ENCODE measurements at regions not wholly inside any gene's neighbourhood (a gene's known extent, or its start where the extent isn't known, plus 50 kb on each side); places are given as distances from the start of the nearest gene placed in this dataset.

DNA sequence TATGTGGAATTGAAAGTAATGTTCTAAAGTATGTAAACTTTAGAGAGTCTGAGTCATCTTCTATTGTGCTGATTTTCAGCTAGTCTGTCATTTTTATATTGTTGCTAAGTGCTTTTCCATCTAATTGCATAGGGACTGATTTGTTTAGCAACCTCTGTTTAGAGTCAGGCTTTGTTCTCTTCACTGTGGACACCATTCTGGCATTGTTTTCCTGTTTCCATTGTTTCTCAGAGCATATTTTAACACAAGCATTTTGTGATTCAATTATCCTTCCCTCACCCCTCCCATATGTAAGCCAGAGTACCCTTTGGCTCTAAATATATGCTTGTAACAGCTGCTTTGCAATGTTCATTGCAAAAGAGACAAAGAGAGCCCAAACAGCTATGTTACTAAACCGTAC, 748.4 kb upstream of the PHF14 start:
- no peak for DNase-seq
- TF ChIP-seq POLR2A (IDR thresholded peaks at IDR 0.05; ENCODE audit: low read length) (no peak), GATA1 (IDR thresholded peaks at IDR 0.05; ENCODE audit: low read depth, low read length) (no peak)

DNA sequence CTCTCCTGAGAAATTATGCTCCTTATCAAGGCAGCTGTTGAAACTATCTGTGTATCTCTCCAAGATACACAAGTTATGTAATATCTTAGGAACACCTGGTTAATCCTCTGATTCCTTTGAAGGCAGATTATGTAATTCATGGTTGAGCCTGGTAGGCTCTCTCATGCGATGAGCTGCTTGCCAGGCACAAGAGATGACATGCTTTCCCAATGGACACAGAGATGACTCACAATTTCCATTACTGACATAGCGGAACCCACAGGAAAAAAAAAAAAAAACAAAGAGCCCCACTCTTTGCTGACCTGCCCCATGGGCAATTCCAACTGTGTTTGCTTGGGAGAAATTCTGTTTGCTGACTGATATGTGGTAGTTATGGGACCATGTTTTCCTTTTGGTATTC, 736.4 kb upstream of the PHF14 start:
- TF ChIP-seq POLR2A (IDR thresholded peaks at IDR 0.05; ENCODE audit: low read length) (no peak), GATA1 (IDR thresholded peaks at IDR 0.05; ENCODE audit: low read depth, low read length) (no peak)
- no peak for DNase-seq

DNA sequence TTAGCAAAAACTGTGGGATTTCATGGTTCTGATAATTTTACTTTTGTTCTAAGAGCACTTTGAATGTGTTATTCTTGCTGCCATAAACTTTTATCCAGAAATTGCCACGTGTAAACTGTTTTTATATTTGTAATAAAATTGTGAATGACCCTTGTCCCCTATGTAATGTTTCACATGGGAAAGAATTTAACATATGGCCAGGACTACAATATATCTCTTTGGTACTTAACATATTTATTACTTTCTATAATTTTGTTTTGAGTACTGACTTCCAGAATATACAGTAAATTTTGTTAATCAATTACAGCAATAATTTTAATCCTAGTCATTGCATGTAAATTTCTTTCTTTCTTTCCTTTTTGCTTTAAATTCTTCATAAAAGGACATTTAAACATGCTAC, 735.0 kb upstream of the PHF14 start:
- no peak for DNase-seq
- TF ChIP-seq POLR2A (IDR thresholded peaks at IDR 0.05; ENCODE audit: low read length) = no peak
- TF ChIP-seq GATA1 (IDR thresholded peaks at IDR 0.05; ENCODE audit: low read depth, low read length) = no peak

DNA sequence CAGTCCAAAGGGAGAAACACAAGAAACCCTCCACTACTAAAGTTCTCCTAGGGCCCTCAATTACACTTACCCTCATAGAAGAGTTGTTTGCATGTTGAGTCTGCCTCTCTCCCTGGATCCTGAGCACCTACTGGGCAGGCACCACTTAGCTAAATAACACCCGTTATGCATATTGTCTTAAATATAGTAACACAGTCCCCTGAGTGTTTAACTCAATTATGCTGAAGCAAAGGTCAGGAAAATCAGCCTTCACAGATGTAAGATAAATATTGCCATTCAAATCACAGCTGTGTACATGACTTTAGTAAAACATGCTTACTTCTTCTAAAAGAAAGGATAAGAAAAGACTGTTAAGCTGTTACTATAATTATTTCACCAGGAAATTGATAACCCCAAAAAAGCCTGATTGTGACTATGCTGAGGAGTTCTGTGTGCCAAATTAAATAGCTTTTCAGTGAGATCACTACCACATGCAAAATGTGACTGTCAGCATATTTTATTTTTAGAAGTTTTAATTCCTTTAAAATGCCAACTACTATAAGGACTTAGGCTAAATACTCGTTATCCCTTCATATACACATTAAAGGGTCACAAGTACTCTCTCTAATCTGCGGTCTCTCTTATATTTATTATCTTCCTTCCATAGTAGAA, 733.9 kb upstream of the PHF14 start:
- DNase-seq = no peak

DNA sequence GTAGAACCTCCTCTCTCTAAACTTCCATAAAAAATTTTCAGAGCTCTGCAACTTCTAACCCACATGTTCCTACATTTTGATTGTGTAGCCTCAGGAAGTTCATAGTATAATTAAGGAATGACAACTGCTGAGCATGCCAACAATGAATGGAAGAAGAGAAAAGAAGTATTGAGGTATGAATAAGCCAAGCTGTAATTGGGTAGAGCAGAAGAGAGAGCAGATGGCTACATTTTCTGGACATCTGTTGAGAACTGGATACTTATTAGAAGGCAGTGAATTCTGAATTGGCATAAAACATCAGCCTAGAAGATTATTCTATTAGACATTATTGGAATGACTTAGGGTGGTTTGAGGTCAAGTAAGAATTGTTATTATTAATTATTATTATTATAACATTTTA, 728.3 kb upstream of the PHF14 start:
- no peak for DNase-seq
- TF ChIP-seq POLR2A (IDR thresholded peaks at IDR 0.05; ENCODE audit: low read length) = no peak
- no peak for TF ChIP-seq GATA1 (IDR thresholded peaks at IDR 0.05; ENCODE audit: low read depth, low read length)

More for the DNA sequence above, 733.9 kb upstream of the PHF14 start:
- no peak for TF ChIP-seq POLR2A (IDR thresholded peaks at IDR 0.05; ENCODE audit: low read length)
- no peak for TF ChIP-seq GATA1 (IDR thresholded peaks at IDR 0.05; ENCODE audit: low read depth, low read length)

DNA sequence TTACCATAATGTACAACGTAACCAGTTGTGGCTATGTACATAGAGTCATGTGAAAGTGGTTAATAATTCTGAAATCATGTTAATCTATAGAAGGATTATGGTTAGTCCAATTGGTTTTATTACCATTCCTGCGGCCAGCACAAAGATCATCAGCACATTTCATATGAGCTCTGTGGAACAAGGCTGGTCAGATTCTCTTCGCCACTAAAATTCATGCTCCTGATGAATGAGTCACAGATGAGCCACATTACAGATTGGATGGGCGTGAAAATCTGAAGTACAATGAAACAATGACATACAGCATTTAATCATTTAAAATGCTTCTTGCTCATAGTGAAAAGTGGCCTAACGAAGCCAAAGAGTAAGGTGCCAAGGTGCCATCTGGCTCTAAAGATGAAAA, 716.2 kb upstream of the PHF14 start:
- DNase-seq = no peak

DNA sequence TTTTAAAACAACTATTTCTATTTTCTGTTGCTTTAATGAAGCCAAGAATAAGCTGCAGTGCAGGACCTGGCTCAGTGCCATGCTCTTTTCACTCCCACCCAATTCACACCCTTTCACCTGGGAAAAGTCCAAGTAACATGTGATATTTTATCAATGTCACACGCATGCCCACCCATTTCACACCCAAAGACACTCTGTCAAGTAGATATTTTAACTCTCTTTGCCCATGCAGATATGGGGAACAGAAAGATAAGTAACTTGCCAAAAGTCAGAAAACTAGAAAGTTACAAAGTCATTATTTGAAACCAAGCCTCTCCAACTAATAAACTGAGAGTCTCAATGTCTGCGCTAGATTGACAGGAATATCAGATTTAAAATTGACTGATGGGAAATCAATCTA, 706.7 kb upstream of the PHF14 start:
- peak; percentile 55 to 73 for DNase-seq
- TF ChIP-seq POLR2A (IDR thresholded peaks at IDR 0.05; ENCODE audit: low read length) (no peak), GATA1 (IDR thresholded peaks at IDR 0.05; ENCODE audit: low read depth, low read length) (no peak)

More for the DNA sequence above, 716.2 kb upstream of the PHF14 start:
- TF ChIP-seq GATA1 (IDR thresholded peaks at IDR 0.05; ENCODE audit: low read depth, low read length) (no peak), POLR2A (IDR thresholded peaks at IDR 0.05; ENCODE audit: low read length) (no peak)

DNA sequence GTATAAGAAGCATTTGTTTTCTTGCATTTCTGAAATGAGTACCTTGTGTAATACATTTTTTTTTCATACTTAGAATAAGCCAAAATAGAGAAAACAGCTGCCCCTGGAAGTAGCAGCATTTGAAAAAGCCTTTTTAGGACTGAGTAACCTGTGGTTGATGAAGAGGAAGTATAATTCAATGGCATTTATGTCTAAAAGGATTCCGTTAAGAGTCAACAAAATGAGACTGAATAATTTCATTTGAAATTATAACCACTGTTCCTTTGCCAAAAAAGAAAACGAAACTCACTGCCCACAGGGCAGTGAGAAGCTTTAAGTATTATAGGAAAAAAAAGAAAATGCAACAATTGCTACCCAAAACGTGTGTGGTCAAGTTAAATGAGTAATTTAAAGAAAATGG, 705.6 kb upstream of the PHF14 start:
- TF ChIP-seq POLR2A (IDR thresholded peaks at IDR 0.05; ENCODE audit: low read length) = no peak
- TF ChIP-seq GATA1 (IDR thresholded peaks at IDR 0.05; ENCODE audit: low read depth, low read length) = no peak
- DNase-seq = no peak

DNA sequence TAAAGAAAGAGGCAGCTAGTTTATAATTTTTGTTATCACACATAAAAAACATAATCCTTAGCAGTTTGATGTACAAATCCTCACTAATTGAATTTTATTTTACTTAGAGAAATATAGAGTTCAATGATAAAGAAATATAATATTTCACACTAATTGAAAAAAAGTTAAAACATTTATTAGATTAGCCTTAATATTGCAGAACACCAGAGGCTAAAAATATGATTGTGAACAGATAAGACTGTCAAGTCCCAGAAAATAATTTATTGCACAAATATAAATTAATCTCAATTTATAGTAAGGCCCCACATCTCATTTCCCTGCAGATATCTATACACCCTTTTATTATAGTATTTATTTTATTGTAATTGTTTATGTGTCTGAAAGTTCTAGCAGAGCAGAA, 690.8 kb upstream of the PHF14 start:
- no peak for TF ChIP-seq POLR2A (IDR thresholded peaks at IDR 0.05; ENCODE audit: low read length)
- TF ChIP-seq GATA1 (IDR thresholded peaks at IDR 0.05; ENCODE audit: low read depth, low read length) = no peak
- DNase-seq = no peak

DNA sequence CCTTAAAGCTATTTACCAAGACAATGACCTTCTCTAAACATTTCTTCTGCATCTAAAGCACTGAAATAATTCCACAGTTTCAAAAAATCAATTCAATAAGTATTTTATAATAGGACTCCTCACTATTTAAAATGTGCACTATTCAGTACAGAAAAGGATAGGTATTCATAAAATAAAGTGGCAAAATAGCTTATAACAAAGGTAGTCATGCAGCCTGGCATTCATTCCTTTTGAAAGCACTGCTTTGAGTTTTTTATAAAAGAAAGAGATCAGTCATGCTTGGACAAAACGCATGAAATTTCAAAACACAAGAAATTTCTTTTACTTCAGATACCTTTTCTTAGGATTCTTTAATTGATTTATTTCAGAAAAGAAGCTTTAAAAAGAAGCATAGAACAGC, 689.7 kb upstream of the PHF14 start:
- TF ChIP-seq GATA1 (IDR thresholded peaks at IDR 0.05; ENCODE audit: low read depth, low read length) = no peak
- DNase-seq = no peak

DNA sequence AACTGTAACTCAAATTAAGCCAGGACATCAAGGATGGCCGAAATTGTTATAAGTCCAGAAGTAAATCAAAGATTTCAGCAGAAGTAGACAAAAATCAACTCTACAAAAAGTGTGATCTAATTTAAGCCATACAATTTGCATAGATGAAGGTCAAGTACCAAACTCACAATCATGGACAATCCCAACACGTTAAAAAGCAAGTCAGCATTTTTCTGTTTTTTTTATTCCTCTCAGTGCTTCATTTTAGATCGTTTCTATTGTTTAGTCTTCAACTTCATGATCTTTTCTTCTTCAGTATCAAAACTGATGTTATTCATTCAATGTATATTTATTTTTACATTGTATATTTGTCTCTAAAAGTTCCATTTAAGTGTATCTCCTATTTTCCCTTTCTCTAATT, 674.3 kb upstream of the PHF14 start:
- no peak for TF ChIP-seq GATA1 (IDR thresholded peaks at IDR 0.05; ENCODE audit: low read depth, low read length)
- no peak for TF ChIP-seq POLR2A (IDR thresholded peaks at IDR 0.05; ENCODE audit: low read length)
- DNase-seq = no peak

DNA sequence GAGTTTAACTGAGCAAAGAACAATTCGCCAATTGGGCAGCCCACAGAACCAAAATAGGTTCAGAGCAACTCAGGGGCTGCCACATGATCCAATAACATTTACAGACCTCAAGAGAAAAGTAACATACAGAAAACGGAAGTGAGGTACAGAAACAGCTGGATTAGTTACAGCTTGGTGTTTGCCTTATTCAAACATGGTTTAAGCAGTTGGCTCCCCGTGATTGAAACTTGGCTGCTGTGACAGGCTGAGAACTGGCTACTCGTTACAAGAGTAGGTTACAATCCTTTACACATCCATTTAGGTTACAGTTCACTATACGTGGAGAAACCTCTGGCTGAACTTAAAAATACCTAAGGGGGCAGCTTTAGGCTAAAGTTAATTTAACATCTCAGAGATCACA, 673.1 kb upstream of the PHF14 start:
- TF ChIP-seq GATA1 (IDR thresholded peaks at IDR 0.05; ENCODE audit: low read depth, low read length) (no peak), POLR2A (IDR thresholded peaks at IDR 0.05; ENCODE audit: low read length) (no peak)
- DNase-seq = no peak

DNA sequence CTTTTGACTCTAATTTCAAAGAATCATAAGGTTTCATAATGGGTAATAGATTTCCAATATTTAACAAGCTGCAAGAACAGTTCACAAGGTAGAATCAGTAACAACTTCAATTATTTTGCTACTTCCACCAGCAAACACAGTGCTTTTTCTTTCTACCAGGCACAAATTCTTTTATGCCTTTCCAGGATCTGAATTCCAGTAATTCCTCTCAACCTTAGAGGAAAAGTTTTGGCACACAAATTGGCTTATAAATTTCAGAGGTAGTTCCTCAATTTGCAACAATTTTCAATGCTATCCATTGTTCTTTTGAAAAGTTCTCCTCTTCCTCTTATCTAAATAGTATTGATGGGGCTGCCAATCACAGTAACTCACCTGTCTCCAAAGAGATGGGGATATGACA, 665.4 kb upstream of the PHF14 start:
- no peak for DNase-seq

DNA sequence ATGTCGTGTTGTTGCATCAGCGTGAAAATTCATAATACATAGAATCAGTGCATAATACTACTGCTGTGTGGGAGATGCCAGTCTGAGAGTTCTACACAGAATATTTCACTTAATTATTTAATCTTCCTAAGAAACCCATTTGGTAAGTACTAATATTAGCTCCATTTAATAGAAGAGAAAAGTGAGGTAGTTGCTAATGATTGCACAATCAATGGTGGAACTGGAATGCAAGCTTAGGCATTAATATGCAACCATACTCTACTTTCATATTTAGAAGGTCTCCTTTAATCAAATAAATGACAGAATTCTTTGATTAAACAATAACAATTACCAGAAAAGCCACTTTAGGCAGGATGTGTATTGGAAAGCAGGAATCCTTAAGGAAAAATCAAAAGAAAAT, 660.7 kb upstream of the PHF14 start:
- TF ChIP-seq GATA1 (IDR thresholded peaks at IDR 0.05; ENCODE audit: low read depth, low read length) (no peak), POLR2A (IDR thresholded peaks at IDR 0.05; ENCODE audit: low read length) (no peak)
- no peak for DNase-seq

More for the DNA sequence above, 665.4 kb upstream of the PHF14 start:
- no peak for TF ChIP-seq GATA1 (IDR thresholded peaks at IDR 0.05; ENCODE audit: low read depth, low read length)
- no peak for TF ChIP-seq POLR2A (IDR thresholded peaks at IDR 0.05; ENCODE audit: low read length)

DNA sequence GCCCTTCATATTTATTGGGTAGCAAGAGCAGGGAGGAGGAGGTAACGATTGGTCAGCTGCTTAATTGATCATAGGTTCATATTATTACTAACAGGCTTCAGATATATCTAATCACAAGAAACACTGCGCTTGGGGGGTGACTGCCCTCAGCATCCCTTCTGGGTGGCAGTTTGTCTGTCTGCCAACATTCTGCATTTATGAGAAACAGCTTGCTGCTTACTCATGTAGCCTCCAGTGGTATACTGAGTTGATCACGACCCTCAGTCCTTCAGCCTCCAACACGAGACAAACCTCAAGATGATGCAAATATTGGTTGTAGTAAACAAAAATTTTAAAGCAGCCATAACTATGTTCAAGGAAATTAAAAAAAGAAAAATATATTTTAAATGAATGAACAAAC, 657.8 kb upstream of the PHF14 start:
- TF ChIP-seq GATA1 (IDR thresholded peaks at IDR 0.05; ENCODE audit: low read depth, low read length) = no peak
- no peak for TF ChIP-seq POLR2A (IDR thresholded peaks at IDR 0.05; ENCODE audit: low read length)
- no peak for DNase-seq

DNA sequence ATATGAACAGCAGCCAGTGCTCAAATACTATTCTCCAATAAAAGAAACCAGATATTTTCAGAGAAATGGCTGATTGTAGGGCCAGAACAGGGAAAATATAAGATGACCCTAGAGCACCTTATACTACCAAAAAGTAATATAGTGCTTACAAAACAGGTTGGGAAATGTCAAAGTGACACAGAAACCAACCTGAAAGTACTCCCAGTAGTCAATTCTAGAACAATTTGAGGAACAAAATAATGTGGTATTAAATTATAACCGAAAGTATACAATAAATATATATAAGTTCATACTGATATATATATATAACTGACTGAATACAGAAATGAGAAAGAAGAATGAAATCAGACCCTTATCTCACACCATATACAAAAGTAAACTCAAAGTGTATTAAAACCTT, 657.2 kb upstream of the PHF14 start:
- no peak for TF ChIP-seq POLR2A (IDR thresholded peaks at IDR 0.05; ENCODE audit: low read length)
- TF ChIP-seq GATA1 (IDR thresholded peaks at IDR 0.05; ENCODE audit: low read depth, low read length) = no peak

More for the DNA sequence above, 657.2 kb upstream of the PHF14 start:
- no peak for DNase-seq

Data from erythroblast (primary cell).